ENCODE measurements at regions not wholly inside any gene's neighbourhood (a gene's known extent, or its start where the extent isn't known, plus 50 kb on each side); places are given as distances from the start of the nearest gene placed in this dataset.

- no peaks in the 10 kb centered on the region for H3K4me1 ChIP-seq
- TF ChIP-seq, protein P1, sequence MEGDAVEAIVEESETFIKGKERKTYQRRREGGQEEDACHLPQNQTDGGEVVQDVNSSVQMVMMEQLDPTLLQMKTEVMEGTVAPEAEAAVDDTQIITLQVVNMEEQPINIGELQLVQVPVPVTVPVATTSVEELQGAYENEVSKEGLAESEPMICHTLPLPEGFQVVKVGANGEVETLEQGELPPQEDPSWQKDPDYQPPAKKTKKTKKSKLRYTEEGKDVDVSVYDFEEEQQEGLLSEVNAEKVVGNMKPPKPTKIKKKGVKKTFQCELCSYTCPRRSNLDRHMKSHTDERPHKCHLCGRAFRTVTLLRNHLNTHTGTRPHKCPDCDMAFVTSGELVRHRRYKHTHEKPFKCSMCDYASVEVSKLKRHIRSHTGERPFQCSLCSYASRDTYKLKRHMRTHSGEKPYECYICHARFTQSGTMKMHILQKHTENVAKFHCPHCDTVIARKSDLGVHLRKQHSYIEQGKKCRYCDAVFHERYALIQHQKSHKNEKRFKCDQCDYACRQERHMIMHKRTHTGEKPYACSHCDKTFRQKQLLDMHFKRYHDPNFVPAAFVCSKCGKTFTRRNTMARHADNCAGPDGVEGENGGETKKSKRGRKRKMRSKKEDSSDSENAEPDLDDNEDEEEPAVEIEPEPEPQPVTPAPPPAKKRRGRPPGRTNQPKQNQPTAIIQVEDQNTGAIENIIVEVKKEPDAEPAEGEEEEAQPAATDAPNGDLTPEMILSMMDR (IDR thresholded peaks at IDR 0.05; ENCODE audit: borderline replicate concordance), result no peak
Observed at GRCh38 chr5:173483160-173483559, 133.3 kb downstream of the BOD1 start.

GRCh38 chr5:173481821-173482220 lies 134.6 kb downstream of the BOD1 start:
- Histone ChIP-seq H3K27me3 (ENCODE audit: low read depth) (no peaks in the 10 kb centered on the region), H3K4me1 (no peaks in the 10 kb centered on the region), H3K4me3 (no peak overlapping the region), H3K36me3 (no peaks in the 10 kb centered on the region), H3K9me3 (replicated peaks) (no peaks in the 10 kb centered on the region), H3K27ac (replicated peaks) (no peak overlapping the region)
- intact Hi-C loops (cut with micrococcal nuclease), result no loop called here
- TF ChIP-seq, protein P1 (IDR thresholded peaks at IDR 0.05; ENCODE audit: borderline replicate concordance), result no peak
- no peak for DNase-seq

More at GRCh38 chr5:173483160-173483559, 133.3 kb downstream of the BOD1 start:
- no peaks in the 10 kb centered on the region for H3K36me3 ChIP-seq
- no peak for DNase-seq
- intact Hi-C loops (cut with micrococcal nuclease), result no loop called here
- no peak overlapping the region for H3K4me3 ChIP-seq
- no peaks in the 10 kb centered on the region for H3K9me3 ChIP-seq (replicated peaks)
- no peaks in the 10 kb centered on the region for H3K27me3 ChIP-seq (ENCODE audit: low read depth)
- no peak overlapping the region for H3K27ac ChIP-seq (replicated peaks)

- Histone ChIP-seq H3K27ac (replicated peaks) (no peak overlapping the region), H3K4me3 (no peak overlapping the region), H3K36me3 (no peaks in the 10 kb centered on the region), H3K9me3 (replicated peaks) (no peaks in the 10 kb centered on the region), H3K4me1 (no peaks in the 10 kb centered on the region), H3K27me3 (ENCODE audit: low read depth) (no peaks in the 10 kb centered on the region)
- intact Hi-C loops (cut with micrococcal nuclease), result no loop called here
- no peak for DNase-seq
- TF ChIP-seq, protein P1 (IDR thresholded peaks at IDR 0.05; ENCODE audit: borderline replicate concordance), result no peak
Observed at GRCh38 chr5:173480896-173481295, 135.6 kb downstream of the BOD1 start.

GRCh38 chr5:173479711-173480110 lies 136.7 kb downstream of the BOD1 start:
- no peaks in the 10 kb centered on the region for H3K4me1 ChIP-seq
- intact Hi-C loops (cut with micrococcal nuclease), result no loop called here
- H3K9me3 ChIP-seq (replicated peaks), result no peaks in the 10 kb centered on the region
- no peak for DNase-seq
- H3K27ac ChIP-seq (replicated peaks), result no peak overlapping the region
- no peaks in the 10 kb centered on the region for H3K36me3 ChIP-seq
- no peaks in the 10 kb centered on the region for H3K27me3 ChIP-seq (ENCODE audit: low read depth)
- TF ChIP-seq, protein P1 (IDR thresholded peaks at IDR 0.05; ENCODE audit: borderline replicate concordance), result no peak
- H3K4me3 ChIP-seq, result no peak overlapping the region

- TF ChIP-seq, protein P1 (IDR thresholded peaks at IDR 0.05; ENCODE audit: borderline replicate concordance), result no peak
- intact Hi-C loops (cut with micrococcal nuclease), result no loop called here
- H3K4me3 ChIP-seq, result no peak overlapping the region
- peaks cover 14% of the 10 kb centered on the region for H3K4me1 ChIP-seq
- no peak for DNase-seq
- no peaks in the 10 kb centered on the region for H3K36me3 ChIP-seq
- H3K27ac ChIP-seq (replicated peaks), result no peak overlapping the region
- H3K27me3 ChIP-seq (ENCODE audit: low read depth), result no peaks in the 10 kb centered on the region
- H3K9me3 ChIP-seq (replicated peaks), result no peaks in the 10 kb centered on the region
Observed at GRCh38 chr5:173477345-173478040, 139.0 kb downstream of the BOD1 start.
